Inferior parietal cortex (tissue), 1 donor: ENCODE measurements at regions not wholly inside any gene's neighbourhood (a gene's known extent, or its start where the extent isn't known, plus 50 kb on each side); places are given as distances from the start of the nearest gene placed in this dataset.

Experiments
- DNase-seq: peaks from one replicate; pipeline ENCODE4 v3.0.0-alpha.2; 2016; ENCODE audit errors: extremely low spot score

DNA sequence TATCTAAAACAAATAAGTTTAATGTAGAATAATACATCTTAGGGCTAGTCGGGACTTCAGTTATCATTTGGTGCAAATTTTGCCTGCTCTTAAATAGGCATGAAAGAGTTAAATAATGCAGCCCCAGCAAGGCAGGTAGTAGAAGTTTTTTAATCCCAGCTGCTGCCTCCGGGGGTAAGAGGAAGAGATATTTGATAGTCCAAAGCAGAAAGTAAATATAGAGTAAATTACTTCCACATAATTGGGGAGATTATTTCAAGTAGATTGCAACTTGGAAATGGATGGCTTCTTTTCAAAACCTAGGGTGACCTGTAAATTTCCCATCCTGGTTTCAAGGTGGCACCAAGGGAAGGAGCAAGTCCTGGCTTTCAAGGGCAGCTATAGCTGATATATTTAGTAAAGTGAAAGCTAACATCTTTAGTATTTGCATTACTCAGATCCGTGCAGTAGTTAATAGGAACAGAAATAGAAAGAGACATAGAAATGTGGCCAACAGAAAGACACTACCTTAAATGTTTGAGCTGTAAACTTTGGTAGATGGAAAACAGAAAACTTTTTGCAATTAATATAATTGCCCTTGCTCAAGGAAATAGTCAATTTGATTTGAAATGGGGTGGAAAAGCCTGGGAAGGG is 109.1 kb downstream of the LMO4 start:
- no peak for DNase-seq

DNA sequence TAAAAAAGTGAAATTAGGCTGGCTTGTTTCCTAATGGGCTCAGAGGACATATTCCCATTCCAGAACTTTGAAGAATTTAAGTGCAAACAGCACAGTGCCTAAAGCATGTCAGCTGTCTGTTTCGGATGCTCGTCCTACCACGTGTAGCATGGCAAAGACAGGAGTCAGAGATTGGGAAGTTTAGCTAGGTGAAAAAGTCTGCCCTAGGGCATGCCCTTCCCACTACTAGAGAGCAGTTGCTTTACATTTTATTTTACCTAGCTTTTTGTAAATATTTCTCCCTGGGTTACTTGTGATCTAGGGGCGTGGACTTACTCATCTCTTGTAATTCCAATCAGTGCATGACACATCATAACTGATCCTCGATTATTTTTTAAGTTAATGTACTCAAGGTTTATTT is 111.1 kb downstream of the LMO4 start:
- DNase-seq: no peak

DNA sequence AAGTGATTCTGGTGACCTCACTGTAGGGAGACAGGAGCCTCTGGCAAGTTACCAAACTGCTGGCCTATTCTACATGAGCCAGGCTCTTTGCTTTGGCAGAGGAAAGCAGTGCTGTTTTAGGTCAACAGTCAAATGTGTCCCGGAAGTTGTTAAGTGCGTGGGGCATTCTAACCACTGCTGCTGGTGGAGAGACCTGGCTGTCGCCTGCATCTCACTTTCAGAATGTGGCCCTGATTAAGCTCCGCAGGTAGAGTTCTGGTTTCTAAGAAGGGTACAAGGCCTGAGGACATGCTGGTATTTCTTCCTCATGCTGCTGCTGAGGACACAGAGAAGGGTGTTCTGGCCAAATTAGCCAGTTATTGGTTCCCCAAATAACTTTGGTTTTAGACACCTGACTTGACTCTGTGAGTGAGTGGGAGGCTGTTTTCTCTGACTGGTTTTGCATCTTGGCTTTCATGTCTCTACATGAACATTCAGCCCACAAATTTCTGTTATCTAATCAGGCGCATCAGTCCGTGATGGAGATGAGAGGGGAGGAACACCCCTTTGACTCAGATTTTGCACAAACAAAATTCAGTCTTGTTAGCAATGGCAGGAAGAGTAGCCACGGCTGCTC is 120.8 kb downstream of the LMO4 start:
- no peak for DNase-seq

DNA sequence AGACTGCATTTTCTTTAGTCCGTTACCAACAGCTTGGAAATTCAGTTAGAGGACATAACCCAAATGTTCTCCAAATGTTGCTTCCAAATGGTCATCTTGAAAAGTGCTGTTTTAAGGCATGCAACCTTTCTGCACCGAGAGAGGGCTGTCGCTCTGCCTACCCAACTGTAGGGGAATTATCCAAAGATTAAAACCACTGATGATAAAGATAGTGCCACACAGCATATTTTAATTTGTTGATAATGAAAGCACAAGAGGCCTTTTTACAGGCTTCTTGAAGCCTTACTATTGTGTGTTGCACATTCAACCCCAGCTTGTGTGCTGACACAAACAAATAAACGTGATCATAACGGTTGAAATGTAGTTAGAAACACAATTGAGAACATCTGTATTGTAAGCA is 121.5 kb downstream of the LMO4 start:
- no peak for DNase-seq

DNA sequence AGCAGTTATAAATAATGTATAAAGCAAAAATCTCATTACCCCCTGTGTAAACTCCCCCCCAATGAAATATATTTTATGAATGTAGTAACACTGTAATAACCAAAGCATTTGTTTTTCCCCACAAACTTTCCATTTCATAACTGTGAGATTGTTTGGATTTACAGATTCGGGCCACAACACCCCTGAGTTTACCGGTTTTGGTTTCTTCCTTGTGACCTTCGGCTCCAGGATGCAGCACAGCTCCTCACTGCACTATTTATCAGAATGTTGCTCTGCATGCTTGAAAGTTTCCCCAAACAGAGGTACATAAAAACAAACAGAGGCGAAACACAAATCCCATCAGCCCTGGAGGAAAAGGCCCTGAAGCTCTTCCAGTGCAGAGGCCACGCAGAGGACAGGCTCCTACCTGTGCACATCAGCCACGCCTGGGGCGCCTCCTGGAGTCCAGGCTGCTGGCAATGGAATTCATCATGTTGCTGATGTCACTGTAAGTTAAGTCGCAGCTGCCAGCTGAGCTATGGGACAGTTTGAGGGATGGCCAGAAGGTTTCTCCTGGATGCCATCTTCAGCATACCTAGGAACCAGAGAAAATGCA is 122.0 kb downstream of the LMO4 start:
- no peak for DNase-seq

DNA sequence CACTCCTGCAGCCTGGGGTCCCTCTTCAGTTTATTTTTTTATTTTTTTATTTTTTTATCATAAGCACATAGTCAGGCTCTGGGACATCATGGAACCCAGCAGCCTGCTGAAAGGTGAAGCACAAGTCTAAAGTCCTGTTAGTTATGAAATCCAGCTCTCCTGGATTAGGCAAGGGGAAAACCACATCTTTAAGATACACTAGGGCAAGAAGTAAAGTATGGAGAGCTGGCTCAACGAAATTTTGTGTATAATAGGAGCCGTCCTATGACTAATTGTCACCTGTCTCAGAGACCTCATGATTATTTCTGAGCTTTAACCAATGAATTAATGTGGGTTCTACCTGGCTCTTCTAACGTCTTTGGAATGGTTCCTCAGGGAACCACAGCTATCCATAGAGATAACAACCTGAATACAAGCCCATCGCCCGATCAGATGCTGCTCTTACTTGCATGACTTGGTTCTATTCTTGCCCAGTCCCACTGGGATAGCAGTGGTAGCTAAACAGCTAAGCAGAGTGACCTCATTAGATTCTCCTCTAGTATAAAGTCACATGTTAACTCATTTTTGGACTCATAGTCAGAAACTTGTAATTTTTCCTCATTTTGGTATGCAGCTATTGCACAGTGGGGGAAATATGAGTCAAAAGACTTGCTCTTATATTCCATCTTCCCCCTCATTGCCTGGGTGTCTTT is 122.7 kb downstream of the LMO4 start:
- no peak for DNase-seq

DNA sequence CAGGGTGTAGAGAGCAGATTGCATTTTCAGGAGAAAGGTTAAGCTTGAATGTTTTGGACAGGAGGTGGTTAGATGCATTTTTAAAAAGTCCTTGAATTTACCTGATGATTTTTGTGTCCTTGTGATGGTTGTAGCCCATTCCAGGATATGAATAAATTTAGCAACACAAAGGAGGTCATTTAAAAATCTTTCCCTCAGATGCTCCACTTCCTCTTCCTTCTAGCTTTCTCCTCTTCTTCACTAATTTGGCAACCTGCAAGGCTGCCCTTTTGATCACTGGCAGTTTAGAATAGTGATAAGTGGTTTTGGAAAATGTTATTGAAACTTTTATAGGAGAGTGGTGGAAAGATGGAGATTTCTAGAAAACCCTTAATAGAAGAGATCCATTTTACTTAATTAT is 124.0 kb downstream of the LMO4 start:
- DNase-seq: no peak

DNA sequence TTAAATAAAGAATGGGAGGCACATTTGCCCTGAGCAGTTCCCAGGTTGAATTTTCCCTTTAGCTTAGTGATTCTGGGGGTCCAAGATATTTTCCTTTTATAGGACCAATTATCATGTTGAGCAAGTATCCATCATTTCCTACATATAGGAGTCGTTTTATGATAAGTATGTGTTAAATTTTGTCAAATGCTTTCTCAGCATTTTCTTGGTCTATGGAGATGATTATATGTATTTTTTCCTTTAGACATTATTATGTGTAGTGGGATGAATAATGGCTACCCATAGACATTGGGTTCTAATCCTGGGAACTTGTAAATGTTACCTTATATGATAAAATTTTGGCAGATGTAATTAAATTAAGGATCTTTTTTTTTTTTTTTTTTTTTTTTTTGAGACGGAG is 128.7 kb downstream of the LMO4 start:
- no peak for DNase-seq

DNA sequence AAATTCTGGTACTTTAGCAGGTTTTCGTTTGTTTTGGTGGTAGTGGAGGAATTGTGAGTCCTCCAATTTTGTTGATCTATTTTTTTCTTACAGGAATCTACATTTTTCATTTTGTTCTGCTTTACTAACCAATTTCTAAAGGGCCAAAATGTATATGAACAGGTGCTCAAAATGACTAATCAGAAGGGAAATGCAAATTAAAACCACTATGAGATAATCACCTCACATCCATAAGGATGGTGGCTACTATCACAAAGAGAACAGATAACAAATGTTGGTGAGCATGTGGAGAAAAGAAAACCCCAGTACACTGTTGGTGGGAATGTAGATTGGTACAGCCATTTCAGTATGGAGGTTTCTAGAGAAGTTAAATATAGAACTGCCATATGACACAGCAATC is 134.2 kb downstream of the LMO4 start:
- no peak for DNase-seq

DNA sequence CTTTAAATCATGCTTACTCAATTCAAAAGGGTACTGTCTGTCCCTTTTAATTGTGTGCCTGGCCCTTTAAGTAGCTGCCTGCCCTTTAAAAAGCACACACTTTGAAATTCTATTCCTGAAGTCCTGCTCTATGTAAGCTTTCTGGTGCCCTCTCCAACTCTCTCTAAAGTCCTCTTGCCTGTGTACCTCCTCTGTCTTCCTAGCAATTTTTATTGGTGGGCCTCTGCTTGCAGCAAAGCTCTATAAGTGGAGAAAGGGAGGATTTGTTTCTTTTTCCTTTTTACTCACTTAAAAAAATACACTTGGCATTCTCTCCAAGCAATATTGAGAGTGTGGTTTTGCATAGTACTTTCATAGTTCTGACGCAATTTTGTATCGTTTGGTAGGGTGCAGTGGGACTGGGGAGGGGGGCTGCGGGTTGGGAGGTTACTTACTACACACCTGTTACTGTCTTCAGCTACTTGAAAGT is 135.4 kb downstream of the LMO4 start:
- no peak for DNase-seq

DNA sequence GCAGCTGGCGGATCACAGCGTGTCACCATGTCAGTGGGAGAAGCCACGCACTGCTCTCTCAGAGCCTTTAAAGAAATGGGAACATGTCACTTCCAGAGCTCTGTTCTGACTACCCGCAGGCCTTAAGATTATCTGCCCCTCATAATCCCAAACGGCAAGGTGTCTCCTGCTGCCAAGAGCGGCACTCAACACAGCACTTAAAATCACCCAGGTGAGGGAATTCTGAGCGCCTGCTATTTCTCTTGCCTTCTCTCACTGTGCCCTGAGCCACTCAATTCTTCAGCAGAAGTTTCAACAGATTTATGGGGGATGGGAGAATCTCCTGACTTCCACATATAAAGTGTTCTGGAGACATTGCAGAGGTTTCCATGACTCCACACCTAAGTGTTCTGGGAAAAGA is 137.9 kb downstream of the LMO4 start:
- no peak for DNase-seq

DNA sequence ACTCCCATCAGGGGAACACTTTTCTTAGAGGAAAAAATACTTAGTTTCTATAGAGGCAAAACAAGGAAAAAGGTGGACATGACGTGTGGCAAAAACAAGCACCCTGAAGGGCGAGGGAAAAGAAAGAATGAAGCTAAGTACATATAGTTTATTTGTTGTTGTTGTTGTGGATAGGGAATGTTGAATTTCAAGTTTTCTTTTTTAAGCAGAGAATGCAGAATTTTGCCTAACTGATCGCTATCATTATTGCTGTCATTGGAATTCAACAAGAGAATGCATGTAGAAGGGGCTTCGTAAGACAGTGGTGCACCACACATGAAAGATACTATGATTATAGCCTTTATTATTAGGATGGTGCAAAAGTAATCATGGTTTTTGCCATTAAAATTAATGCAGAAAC is 144.0 kb downstream of the LMO4 start:
- DNase-seq: no peak

DNA sequence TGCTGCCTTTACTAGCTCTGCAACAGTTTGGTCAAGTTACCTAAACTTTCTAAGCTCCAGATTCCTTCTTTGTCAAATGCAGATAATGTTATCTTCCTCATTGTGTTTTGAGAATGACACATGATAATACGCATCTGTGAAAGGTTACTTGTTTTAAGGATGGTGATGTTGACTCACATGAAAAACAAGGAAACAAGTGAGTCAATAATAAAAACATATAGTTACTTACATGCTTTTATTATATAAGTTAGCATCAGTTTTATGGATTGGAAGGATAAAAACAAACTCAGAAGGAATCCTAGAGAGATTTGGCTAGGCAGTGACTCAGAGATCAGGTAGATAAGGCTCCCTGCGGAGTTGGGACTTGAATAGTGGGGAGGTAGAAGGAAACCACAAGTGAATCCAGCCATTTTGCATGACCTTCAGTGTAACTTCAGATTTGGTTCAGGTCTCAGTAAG is 144.6 kb downstream of the LMO4 start:
- DNase-seq: no peak

DNA sequence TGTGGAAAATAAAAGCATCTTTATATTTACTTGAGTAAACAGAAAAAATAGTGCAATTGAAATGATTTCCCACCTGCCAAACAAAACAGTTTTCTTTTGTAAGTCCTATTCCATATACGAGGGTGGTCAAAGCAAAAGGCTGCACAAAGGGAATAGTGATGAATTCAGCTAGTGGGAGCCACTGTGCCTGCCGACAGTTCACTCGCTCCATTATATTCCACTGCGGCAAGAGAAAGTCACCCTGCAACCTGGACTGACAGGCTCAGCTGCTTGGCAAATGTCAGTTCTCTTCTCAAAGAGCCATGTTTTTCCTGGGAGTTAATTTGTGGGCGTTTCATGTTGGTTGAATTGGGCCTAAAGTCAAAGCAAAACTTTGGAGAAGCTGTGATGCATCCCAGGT is 145.4 kb downstream of the LMO4 start:
- no peak for DNase-seq

DNA sequence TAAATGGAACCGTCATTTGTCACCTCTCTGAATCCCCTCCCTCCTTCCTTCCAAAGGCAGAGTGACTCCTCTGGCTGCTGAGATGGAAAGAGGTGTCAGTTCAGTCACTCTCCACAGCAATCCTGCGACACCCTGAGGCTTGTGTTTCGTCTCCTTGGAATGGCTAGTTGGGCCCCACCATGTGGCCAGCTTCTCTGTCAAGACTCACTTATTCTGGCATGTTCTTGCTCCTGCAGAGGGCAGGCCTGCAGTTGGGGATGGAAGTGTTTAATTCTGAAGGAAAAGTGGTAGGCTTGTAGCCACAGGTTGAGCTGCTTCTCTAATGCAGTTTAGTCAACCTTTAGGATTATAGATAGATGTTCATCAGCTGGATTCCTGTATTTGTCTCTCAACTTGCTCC is 149.6 kb downstream of the LMO4 start:
- DNase-seq: no peak

DNA sequence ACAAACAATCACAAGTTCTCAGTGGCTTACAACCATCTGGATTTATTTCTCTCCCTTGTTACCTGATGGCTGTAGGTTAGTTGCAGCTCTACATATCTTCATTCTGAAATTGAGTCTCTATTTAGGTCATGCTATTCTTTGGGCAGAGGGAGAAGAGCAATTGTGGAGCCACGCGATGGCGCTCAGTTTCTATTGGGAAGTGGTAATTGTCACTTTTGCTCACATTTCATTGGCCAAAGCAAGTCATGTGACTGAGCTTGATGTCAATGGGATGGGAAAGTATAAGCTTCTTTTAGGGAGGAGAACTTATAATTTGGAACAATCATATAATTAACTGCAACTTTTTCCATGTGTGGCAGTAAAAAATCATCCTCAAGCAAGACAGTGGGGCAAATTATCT is 166.5 kb downstream of the LMO4 start:
- no peak for DNase-seq

DNA sequence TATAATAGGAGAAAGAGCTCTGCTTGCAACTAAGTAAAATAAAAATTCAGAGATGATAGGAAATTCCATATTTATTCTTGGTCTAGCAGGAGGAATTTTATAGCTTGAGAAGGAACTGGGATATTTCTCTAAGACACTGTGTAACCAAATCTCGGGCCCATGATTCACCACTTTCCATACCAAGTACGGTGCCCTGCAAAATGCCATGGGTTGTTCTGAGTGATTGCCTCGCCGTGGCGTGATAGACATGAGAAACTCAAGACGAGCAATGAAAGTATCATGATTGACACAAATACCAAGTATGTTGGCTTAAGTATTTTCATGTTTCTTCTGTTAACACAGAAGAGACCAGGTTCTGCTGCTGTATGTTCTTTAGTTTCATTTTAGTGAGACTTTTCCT is 167.2 kb downstream of the LMO4 start:
- DNase-seq: no peak

DNA sequence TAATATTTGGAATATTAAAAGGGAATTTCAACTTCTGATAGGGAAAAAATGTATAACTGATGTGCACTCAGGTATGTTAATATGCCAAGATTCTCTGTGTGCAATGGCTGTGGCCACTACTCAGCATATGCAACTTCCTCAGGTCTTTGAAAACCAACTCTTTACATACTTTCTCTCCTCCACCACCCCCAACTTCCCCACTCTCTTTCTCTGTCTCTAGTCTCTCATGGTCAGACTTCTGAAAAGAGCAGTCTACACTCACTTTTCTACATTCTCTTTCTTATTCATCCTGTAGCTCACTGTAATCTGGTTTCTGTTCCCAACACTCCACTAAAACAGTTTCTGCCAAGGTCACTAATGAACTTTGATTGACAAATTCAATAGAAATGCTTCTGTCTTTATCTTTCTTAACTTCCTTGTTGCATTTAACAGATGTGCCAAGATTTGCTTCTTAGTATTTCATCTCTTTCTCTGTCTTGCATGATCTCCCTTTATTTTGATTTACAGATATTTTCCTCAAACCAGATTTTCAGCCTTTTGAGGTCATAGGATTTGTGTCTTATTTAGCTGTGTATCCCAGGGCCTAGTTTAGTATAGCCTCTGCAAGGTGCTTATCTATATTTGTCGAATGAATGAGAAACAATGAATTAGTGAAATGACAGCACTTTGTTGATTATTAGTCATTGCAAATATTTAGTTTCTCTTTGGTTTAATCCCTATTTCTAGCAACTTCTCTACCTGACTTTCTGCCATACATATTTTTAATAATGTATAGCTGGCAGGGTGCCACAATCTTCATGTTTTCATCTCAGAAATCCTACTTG is 168.9 kb downstream of the LMO4 start:
- DNase-seq: no peak

DNA sequence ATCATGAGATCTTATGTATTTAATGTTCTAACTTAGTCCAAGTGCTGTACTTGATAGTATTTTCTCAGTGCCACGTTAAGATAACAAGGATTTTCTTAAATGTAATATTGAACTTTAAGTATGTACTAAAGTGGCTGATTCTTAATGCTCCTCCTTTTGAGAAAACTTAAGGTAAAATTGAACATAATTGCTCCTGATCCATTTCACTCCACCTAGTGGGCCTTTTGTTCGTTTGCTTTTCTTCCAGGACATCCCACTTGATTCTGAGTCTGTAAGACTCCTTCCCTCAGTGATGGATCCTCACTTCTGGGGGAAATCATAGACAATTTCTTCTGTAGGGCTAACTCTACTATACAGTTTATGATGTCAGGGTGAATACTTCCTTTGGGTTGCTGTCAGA is 173.1 kb downstream of the LMO4 start:
- DNase-seq: no peak

DNA sequence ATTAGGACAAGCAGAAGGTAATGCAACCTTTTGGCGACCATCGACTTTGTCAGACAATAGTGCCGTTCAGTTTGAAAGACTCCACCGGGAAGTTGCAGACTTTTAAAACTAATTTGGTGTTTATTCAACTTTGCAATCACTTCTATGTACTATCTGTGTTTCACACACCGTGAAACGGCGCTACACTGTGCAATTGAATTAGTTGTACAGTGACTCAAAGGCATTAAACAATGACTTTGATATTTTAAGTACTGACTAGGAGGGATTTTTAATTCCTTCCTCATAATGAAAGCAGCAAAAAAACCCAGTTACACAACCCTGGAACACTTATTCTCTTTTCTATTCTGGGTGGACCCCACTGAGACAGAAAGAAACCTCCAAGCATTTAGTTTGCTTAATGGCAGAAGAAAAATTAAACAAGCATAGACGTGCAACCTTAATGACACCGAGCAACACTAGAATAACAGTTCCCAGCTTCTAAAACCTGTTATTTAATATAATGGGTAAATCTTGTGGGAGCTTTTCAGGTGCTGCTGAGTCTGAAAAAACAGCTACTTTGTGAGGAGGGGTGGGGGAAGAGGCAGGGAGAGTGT is 176.8 kb downstream of the LMO4 start:
- DNase-seq: no peak

DNA sequence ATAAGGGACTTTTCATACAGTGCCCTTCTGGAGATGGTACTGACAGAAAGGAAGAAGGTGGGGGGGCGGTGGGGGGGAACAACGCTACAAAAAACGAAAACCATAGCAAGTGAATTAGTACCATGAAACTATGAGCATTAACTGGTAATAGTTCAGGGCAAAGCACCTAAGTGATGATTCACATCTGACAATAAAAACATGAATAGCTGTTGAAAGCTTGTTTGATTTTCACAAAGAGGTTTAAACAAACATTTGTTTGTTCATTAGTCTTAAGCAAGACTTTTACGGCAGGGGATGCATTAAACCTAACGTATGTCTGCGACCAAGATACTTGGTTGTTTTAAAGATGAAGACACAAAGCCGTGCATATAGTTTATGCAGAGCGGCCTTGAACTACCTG is 177.5 kb downstream of the LMO4 start:
- DNase-seq: no peak
